CD4-positive, alpha-beta T cell treated with Interleukin-17A for 4 hours (primary cell): ENCODE measurements at regions not wholly inside any gene's neighbourhood (a gene's known extent, or its start where the extent isn't known, plus 50 kb on each side); places are given as distances from the start of the nearest gene placed in this dataset.

Experiments
- DNase-seq: peaks from one replicate; pipeline ENCODE4 v3.0.0-alpha.2; 2020; ENCODE audit warnings: mixed read lengths

- no peak for DNase-seq
These were observed 180.4 kb downstream of the DLL1 start for GRCh38 chr6:170110201-170111140.

DNA sequence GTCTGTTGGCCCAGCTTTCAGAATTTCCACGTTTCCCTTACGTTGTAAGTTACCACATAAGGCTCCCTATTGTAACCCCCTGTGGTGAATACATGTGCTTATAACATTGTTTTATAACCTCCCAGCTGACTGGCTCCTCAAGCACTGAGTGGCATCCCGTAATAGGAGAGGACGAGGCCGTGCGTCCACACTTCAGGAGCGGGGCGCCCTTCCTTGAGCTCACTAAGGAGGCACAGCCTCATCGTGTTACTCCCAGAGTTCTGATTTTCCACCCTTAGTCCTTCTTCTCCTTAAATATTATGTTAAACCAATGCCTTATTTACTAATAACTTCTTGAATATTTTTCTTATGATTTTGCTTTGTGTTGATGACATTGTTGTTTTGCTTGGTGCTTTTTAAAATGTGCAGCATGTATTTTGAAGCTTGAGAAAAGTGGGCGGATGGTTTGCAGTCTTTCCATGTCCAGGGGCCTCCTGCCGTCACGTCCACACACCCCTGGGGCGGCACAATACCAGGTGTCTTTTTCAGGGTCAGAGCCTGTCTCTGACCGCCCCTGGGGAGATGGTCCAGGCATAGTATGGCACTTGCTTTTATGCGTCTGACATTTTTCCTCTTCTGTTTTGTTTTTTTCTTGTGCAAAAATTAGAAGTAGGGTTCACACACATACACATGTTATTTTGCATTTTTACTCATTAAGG lies 181.8 kb downstream of the DLL1 start:
- DNase-seq = no peak

- DNase-seq = no peak
These were observed 182.4 kb downstream of the DLL1 start for GRCh38 chr6:170108456-170108855.

- DNase-seq = no peak
These were observed 183.2 kb downstream of the DLL1 start for GRCh38 chr6:170107606-170108222.

DNA sequence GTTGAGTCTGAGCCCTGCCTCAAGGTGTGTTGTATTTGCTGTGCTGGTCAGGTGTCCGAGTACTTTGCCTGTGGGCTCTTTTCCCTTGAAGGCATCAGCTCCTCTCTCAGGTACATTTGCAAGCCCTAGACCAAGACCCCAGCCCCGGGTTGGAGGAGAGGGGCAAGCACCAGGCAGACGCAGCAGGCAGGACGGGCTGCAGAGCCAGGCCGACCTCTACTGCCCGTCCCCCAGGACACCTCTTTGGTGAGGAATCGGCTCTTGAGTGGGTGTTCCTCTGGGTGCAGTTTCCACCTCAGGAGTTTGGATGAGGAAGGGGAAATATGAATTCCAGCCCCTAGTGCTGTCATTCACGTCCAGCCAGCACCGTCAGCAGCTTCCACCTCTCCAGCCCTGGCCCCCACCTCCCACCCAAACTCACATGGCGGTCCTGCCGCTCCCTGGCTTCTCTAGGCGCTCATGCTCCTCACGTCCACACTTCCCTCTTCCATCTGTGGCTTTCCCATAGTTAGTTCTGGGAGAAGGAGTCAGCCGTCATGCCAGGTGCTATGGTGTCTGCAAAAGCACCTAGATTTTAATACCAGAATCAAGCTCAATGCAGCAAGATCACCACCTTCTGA lies 183.9 kb downstream of the DLL1 start:
- DNase-seq = no peak

DNA sequence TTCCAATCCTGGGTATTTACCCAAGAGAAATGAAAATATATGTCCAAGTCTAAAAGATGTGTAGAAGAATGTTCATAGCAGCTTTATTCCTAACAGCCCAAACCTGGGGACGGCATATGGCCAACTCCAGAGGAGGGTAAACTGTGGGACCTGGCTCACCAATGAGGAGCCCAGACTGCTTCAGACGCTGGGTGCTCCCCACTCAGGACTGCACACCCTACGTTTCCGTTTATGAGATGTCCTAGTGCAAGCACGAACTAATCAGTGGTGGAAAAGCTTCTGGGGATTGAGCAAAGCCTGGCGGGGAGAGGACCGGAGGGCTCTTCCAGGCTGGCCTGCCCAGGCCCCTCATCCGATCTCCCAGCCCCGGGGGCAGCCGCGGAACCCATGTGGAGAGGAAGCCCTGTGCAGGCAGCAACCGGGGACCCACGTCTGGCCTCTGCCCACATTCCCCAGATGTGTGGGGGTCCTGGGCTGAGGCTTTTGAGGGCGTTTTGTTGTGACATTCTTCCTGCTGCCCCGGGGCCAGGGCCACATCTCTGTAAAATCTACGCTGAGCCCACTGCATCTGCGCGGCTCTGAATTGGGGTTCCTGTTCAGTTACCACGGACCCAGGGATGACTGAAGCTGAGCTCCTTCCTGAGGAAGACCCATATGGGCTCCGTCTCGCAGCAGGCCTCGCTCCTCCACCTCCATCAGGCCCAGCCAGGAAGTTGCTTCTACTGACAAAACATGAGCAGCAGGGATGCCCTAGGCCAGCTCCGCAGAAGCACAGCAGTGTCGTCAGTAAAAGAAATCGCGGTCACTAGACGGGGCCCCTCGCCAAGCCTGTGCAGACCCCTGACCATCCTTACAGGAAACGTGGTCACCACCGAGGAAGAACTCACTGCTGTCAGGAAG lies 188.0 kb downstream of the DLL1 start:
- no peak for DNase-seq

DNA sequence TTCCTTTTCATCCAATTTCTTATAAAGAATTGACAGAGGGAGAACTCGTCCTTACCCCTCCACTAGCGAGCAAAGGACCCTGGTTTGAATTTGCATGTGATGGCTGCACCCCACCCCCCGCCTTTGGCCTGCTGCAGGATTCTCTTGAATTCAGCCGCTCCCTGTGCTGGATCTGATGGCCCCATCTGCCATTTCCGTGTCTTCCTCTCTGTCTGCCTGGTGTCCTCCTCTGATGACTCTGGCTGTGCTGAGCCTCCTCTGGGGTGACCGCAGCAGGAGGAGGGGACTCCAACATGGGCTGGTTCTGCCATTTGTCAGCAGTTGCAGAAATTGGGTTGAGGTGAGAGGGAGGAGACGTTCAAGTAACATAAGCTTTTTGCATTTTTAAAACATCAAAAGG lies 188.8 kb downstream of the DLL1 start:
- no peak for DNase-seq

GRCh38 chr6:170101281-170102035 lies 189.4 kb downstream of the DLL1 start:
- DNase-seq = no peak

DNA sequence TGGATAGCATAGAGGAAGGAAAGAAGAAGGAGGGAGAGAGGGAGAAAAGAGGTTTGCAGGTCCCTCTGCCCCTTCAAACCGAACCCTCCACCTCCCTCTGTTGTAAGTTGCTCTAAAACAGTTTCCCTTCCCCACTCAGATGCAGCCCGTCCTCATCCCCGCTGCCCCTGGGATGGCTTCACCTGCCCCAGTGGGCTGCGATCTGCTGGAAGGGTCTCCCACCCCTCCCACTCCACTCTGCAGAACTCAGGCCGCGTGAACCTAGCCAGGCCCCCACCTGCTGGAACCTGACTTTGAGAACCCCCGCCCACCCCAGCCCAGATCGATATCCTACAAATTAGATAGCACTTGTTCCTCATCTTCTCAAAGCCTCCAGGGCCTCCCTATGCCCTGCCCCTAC lies 190.8 kb downstream of the DLL1 start:
- DNase-seq = no peak

GRCh38 chr6:170099387-170099786 lies 191.5 kb downstream of the DLL1 start:
- DNase-seq = no peak

DNA sequence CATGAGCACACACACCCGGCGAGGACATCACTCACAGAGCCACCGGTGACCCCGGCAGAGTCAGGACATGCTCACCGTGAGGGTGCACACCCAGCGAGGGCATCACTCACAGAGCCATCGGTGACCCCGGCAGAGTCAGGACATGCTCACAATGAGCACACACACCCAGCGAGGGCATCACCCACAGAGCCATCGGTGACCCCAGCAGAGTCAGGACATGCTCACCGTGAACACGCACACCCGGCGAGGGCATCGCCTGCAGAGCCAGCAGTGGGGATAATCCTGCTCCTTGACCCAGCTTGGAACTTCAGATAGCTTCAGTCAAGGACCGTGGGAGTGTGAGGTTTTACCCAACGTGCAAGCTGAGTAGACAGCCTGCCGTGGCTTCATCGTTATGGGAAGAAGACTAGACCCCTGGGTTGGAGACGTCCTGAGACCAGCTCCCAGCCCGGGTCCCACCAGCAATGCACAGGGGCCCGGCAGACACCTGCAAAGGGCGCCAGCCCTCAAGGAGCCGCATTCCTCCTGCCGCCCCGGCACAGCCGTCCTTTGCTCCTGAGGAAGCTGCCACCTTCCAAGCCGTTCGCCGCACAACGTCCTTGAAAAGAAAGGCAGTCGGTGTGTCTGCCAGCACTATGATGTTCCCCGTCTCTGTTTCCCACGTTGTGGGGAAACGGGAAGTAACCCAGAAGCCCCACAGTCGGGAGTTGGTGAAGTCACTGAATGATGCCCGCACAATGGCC lies 192.3 kb downstream of the DLL1 start:
- no peak for DNase-seq

- DNase-seq = no peak
These were observed 193.1 kb downstream of the DLL1 start for GRCh38 chr6:170097505-170098427.

GRCh38 chr6:170096803-170097504 lies 193.9 kb downstream of the DLL1 start:
- no peak for DNase-seq

- DNase-seq = no peak
These were observed 194.6 kb downstream of the DLL1 start for GRCh38 chr6:170096191-170096802.

- no peak for DNase-seq
These were observed 195.5 kb downstream of the DLL1 start for GRCh38 chr6:170095273-170095981.

GRCh38 chr6:170094686-170095272 lies 196.1 kb downstream of the DLL1 start:
- DNase-seq = no peak
